Epithelial cell of esophagus (primary cell): ENCODE measurements at regions not wholly inside any gene's neighbourhood (a gene's known extent, or its start where the extent isn't known, plus 50 kb on each side); places are given as distances from the start of the nearest gene placed in this dataset.

Experiments
- DNase-seq: peaks from one replicate; pipeline ENCODE4 v3.0.0; 2010; ENCODE audit warnings: low read depth
- H3K4me3 ChIP-seq: 2 replicates; pipeline ENCODE4 v1.5.1; 2011; ENCODE audit warnings: mild to moderate bottlenecking, low read length, control low read depth
- CTCF ChIP-seq: IDR thresholded peaks from 2 replicates; pipeline ENCODE4 v1.5.1; 2011; ENCODE audit warnings: low read depth, mild to moderate bottlenecking, low read length, control low read depth, inconsistent platforms; ENCODE audit not compliant: insufficient read depth; ENCODE audit errors: missing control alignments

GRCh38 chr14:94970941-94971730, 186.2 kb downstream of the DICER1 start:
- no peak for TF ChIP-seq CTCF
- no peak overlapping the region for H3K4me3 ChIP-seq

GRCh38 chr14:94969766-94970165, 187.6 kb downstream of the DICER1 start:
- no peak for DNase-seq
- H3K4me3 ChIP-seq = no peak overlapping the region
- no peak for TF ChIP-seq CTCF

More at GRCh38 chr14:94970941-94971730, 186.2 kb downstream of the DICER1 start:
- no peak for DNase-seq

- DNase-seq = no peak
- no peak for TF ChIP-seq CTCF
Measured at GRCh38 chr14:94966868-94967267, 190.5 kb downstream of the DICER1 start.

GRCh38 chr14:94966344-94966743, 191.0 kb downstream of the DICER1 start:
- H3K4me3 ChIP-seq = no peak overlapping the region
- no peak for TF ChIP-seq CTCF
- DNase-seq = no peak

More at GRCh38 chr14:94966868-94967267, 190.5 kb downstream of the DICER1 start:
- H3K4me3 ChIP-seq = no peak overlapping the region

GRCh38 chr14:94965551-94966313, 191.6 kb downstream of the DICER1 start:
- no peak overlapping the region for H3K4me3 ChIP-seq
- DNase-seq = no peak
- TF ChIP-seq CTCF = no peak

- H3K4me3 ChIP-seq = no peak overlapping the region
- no peak for DNase-seq
- TF ChIP-seq CTCF = no peak
Measured at GRCh38 chr14:94964931-94965330, 192.4 kb downstream of the DICER1 start.
